ENCODE measurements at regions not wholly inside any gene's neighbourhood (a gene's known extent, or its start where the extent isn't known, plus 50 kb on each side); places are given as distances from the start of the nearest gene placed in this dataset.
A peak's percentile ranks its signal among the peaks of the same experiment; 100 is the strongest.

GRCh38 chr12:46558677-46559076 lies 186.1 kb upstream of the SLC38A2 start:
- CTCF ChIA-PET = no interaction called here
- ATAC-seq (no peak), DNase-seq (no peak)

GRCh38 chr12:46557539-46558373 lies 185.2 kb upstream of the SLC38A2 start:
- Histone ChIP-seq H4K20me1 (ENCODE audit: low read length) (no peaks in the 10 kb centered on the region), H3K27me3 (ENCODE audit: low read length) (no peaks in the 10 kb centered on the region), H3K9ac (ENCODE audit: low read length) (peak overlapping the region; percentile 81), H2AFZ (ENCODE audit: low read length) (0 out of 2 replicates have a peak overlapping the region, but pooled peaks have one; percentile 5), H3K79me2 (ENCODE audit: low read length) (no peaks in the 10 kb centered on the region), H3K27ac (ENCODE audit: low read length) (peak overlapping the region; percentile 96), H3K9me3 (ENCODE audit: low read length) (no peaks in the 10 kb centered on the region), H3K36me3 (ENCODE audit: low read depth, low read length) (no peaks in the 10 kb centered on the region), H3F3A (ENCODE audit: low read length, unreplicated experiment) (peaks cover 18% of the 10 kb centered on the region), H3K4me1 (ENCODE audit: insufficient read depth, low read length) (peaks cover 87% of the 10 kb centered on the region), H3K9me2 (replicated peaks; ENCODE audit: low read length) (no peaks in the 10 kb centered on the region), H3K4me3 (ENCODE audit: low read length) (0 out of 2 replicates have a peak overlapping the region, but pooled peaks have one; percentile 28), H3K4me2 (ENCODE audit: low read length) (peak overlapping the region; percentile 68)
- no TSS peak for BruUV-seq (replicated peaks)
- intact Hi-C loops (cut with micrococcal nuclease) = loop anchor here (2.0 to 10.0 kb wide), 8 partner anchors 63 to 465 kb away; partner anchors contain the start of gene SLC38A1
- ATAC-seq = no peak
- ChIA-PET POLR2A (ENCODE audit: unreplicated experiment) (no interaction called here), CTCF (no interaction called here)
- TF ChIP-seq CTCF (conservative IDR thresholded peaks at IDR 0.05; ENCODE audit: low read depth, low read length) = no peak
- no peak for TF ChIP-seq EZH2phosphoT487 (IDR thresholded peaks at IDR 0.05; ENCODE audit: borderline replicate concordance, low read length)
- TF ChIP-seq EZH2 (IDR thresholded peaks at IDR 0.05; ENCODE audit: low read length, unreplicated experiment) = no peak
- peak; percentile 59 for DNase-seq

More at GRCh38 chr12:46558677-46559076, 186.1 kb upstream of the SLC38A2 start:
- Histone ChIP-seq H3K27ac (ENCODE audit: low read length) (peak overlapping the region; percentile 96), H3K36me3 (ENCODE audit: low read depth, low read length) (no peaks in the 10 kb centered on the region), H3K27me3 (ENCODE audit: low read length) (no peaks in the 10 kb centered on the region), H3K4me2 (ENCODE audit: low read length) (no peak overlapping the region), H4K20me1 (ENCODE audit: low read length) (no peaks in the 10 kb centered on the region), H3K9me2 (replicated peaks; ENCODE audit: low read length) (no peaks in the 10 kb centered on the region), H3F3A (ENCODE audit: low read length, unreplicated experiment) (peaks cover 18% of the 10 kb centered on the region), H2AFZ (ENCODE audit: low read length) (no peak overlapping the region), H3K9ac (ENCODE audit: low read length) (no peak overlapping the region; the same call in 1 of the 2 replicates), H3K79me2 (ENCODE audit: low read length) (no peaks in the 10 kb centered on the region), H3K4me1 (ENCODE audit: insufficient read depth, low read length) (peaks cover 84% of the 10 kb centered on the region), H3K9me3 (ENCODE audit: low read length) (no peaks in the 10 kb centered on the region), H3K4me3 (ENCODE audit: low read length) (no peak overlapping the region)
- intact Hi-C loops (cut with micrococcal nuclease) = loop anchor here (5.0 to 10.0 kb wide), 4 partner anchors 86 to 464 kb away; partner anchors contain the start of gene SLC38A1
- no TSS peak for BruUV-seq (replicated peaks)
- POLR2A ChIA-PET (ENCODE audit: unreplicated experiment) = no interaction called here
- TF ChIP-seq CTCF (conservative IDR thresholded peaks at IDR 0.05; ENCODE audit: low read depth, low read length) = no peak

All from PC-3 (cell line).